AG10803 (cell line): ENCODE measurements at regions not wholly inside any gene's neighbourhood (a gene's known extent, or its start where the extent isn't known, plus 50 kb on each side); places are given as distances from the start of the nearest gene placed in this dataset.

Experiments used
- DNase-seq: peaks from one replicate; pipeline ENCODE4 v3.0.0; 2010; ENCODE audit warnings: low read depth
- H3K4me3 ChIP-seq: 2 replicates; pipeline ENCODE4 v1.5.1; 2011; ENCODE audit warnings: mild to moderate bottlenecking, low read length, control low read depth
- TF ChIP-seq, protein P1 (sequence below): conservative IDR thresholded peaks from 2 replicates; pipeline ENCODE4 v1.5.1; 2011; ENCODE audit warnings: mild to moderate bottlenecking, low read length, control low read depth, inconsistent platforms

GRCh38 chr7:116122972-116123595, 87.3 kb upstream of the TES start:
- TF ChIP-seq, protein P1, sequence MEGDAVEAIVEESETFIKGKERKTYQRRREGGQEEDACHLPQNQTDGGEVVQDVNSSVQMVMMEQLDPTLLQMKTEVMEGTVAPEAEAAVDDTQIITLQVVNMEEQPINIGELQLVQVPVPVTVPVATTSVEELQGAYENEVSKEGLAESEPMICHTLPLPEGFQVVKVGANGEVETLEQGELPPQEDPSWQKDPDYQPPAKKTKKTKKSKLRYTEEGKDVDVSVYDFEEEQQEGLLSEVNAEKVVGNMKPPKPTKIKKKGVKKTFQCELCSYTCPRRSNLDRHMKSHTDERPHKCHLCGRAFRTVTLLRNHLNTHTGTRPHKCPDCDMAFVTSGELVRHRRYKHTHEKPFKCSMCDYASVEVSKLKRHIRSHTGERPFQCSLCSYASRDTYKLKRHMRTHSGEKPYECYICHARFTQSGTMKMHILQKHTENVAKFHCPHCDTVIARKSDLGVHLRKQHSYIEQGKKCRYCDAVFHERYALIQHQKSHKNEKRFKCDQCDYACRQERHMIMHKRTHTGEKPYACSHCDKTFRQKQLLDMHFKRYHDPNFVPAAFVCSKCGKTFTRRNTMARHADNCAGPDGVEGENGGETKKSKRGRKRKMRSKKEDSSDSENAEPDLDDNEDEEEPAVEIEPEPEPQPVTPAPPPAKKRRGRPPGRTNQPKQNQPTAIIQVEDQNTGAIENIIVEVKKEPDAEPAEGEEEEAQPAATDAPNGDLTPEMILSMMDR, result peak; percentile 77
- H3K4me3 ChIP-seq, result no peak overlapping the region
- peak; percentile 56 for DNase-seq

GRCh38 chr7:116128139-116128538, 82.2 kb upstream of the TES start:
- DNase-seq, result no peak
- TF ChIP-seq, protein P1, result no peak
- H3K4me3 ChIP-seq, result no peak overlapping the region

DNA sequence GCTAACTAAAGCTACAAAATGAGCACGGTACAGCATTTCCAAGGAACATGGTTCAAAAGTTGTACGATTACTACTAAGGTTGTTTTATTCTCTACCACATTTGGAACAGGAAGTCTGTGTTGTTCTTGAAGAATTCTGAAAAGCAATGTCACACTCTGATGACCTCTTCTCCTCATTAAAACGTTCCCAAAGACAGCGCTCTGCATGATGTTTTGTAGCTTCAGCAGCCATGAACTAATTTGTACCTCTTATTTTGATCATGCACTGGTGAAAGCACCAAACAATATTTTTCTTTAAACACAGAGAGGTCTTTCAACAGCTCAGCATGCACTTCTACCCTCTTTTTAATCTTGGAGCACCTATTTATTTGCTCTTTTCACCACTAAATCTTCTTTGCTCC, 75.0 kb upstream of the TES start:
- no peak overlapping the region for H3K4me3 ChIP-seq
- TF ChIP-seq, protein P1, result no peak
- DNase-seq, result no peak

DNA sequence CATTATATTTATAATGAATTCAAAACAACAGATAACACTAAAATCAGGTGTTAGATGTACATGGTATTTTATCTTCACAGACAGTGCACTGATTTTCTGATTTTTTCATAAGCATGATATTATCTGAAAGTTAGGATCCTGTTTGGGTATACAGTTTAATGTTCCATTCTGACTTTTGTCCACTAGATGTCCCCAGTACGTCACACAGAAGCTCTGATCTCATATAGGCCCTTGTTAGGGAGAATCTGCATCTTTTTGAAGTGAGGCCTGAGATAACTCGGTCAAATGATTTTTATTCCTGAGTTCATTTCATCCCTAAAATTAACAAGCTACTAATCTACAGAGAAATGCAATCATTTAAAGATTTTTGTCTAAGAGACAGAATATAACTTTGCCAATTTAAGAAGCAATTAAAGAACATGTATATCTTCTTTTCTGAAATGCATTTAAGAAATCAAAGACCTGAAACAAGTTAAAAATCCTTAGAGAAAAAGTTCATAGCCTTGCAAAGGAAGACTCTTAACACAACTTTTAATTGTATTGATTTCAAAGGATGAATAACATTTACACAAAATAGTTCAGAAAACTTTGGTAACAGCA, 72.0 kb upstream of the TES start:
- DNase-seq, result peak; percentile 67
- H3K4me3 ChIP-seq, result no peak overlapping the region
- TF ChIP-seq, protein P1, result peak; percentile 90

DNA sequence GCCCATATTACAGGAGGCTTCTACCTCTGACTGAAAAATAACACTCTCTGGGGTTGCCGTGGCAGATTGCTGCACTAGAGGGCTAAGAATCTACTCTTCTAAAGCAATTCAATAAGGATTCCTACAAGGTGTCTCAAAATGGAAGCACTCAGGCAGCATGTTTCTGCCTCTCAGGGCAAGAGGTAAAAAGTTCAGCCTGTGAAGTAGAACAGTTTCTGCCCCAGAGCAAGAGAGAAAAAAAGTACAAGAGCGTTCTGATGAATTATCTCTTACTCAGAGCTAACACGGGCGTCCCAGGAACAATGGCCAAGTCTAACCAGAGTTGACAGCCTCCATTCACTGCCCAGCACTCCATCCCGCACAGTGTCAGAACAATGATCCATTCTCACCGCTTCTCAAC, 71.3 kb upstream of the TES start:
- no peak for DNase-seq
- H3K4me3 ChIP-seq, result no peak overlapping the region
- TF ChIP-seq, protein P1, result no peak

GRCh38 chr7:116139807-116140206, 70.5 kb upstream of the TES start:
- H3K4me3 ChIP-seq, result no peak overlapping the region
- DNase-seq, result peak; percentile 30
- TF ChIP-seq, protein P1, result no peak

DNA sequence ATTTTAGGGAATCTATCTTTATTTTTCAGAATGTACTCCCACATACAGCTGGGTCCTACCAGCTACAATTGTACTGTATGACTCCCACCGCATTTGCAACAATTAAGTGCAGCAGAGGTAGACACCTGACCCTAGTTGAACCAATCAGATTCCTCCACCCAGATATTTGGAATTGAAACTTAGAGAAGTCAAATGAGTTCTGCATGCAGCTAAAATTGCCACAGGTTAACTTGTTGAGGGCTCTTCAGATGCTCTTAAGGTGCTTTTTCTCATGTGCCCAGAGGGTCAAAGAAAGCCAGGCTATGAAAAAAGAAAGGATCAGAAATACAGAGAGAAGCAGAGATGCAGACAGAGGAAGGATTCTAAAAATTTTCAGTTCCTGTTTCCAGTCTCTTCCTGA, 68.0 kb upstream of the TES start:
- TF ChIP-seq, protein P1, result no peak
- DNase-seq, result no peak

More for the DNA sequence above, 68.0 kb upstream of the TES start:
- no peak overlapping the region for H3K4me3 ChIP-seq
